HEK293 (cell line): ENCODE measurements at regions not wholly inside any gene's neighbourhood (a gene's known extent, or its start where the extent isn't known, plus 50 kb on each side); places are given as distances from the start of the nearest gene placed in this dataset.

Experiments used
- CTCF ChIP-seq: fragments of 450-650 bp; formaldehyde crosslinking; IDR thresholded peaks from 2 replicates; pipeline ENCODE4 v1.5.1; 2016; ENCODE audit warnings: missing biosample characterization, missing genetic modification characterization
- ELK4 ChIP-seq: IDR thresholded peaks from 2 replicates; pipeline ENCODE4 v1.6.1; 2011; ENCODE audit warnings: mild to moderate bottlenecking, low read depth, low read length, borderline replicate concordance
- OSR2 ChIP-seq: fragments of 450-650 bp; formaldehyde crosslinking; IDR thresholded peaks from 2 replicates; pipeline ENCODE4 v1.5.1; 2016; ENCODE audit warnings: missing biosample characterization, missing genetic modification characterization
- REST ChIP-seq: fragments of 450-650 bp; formaldehyde crosslinking; IDR thresholded peaks from 2 replicates; pipeline ENCODE4 v1.5.1; 2016; ENCODE audit warnings: missing biosample characterization, missing genetic modification characterization
- TCF7L2 ChIP-seq: IDR thresholded peaks from 2 replicates; pipeline ENCODE4 v1.6.1; 2011; ENCODE audit warnings: low read depth, mild to moderate bottlenecking, inconsistent platforms, low read length, moderate library complexity, borderline replicate concordance
- ZNF10 ChIP-seq: fragments of 450-650 bp; formaldehyde crosslinking; IDR thresholded peaks from 2 replicates; pipeline ENCODE4 v1.5.1; 2017; ENCODE audit warnings: missing biosample characterization, missing genetic modification characterization

GRCh38 chr4:10385994-10386394 lies 71.2 kb downstream of the ZNF518B start:
- TF ChIP-seq REST (tag by site-specific recombination) (no peak), CTCF (tag by site-specific recombination) (no peak), OSR2 (no peak), ZNF10 (no peak), ELK4 (no peak), TCF7L2 (no peak)
